ENCODE measurements at regions not wholly inside any gene's neighbourhood (a gene's known extent, or its start where the extent isn't known, plus 50 kb on each side); places are given as distances from the start of the nearest gene placed in this dataset.

DNA sequence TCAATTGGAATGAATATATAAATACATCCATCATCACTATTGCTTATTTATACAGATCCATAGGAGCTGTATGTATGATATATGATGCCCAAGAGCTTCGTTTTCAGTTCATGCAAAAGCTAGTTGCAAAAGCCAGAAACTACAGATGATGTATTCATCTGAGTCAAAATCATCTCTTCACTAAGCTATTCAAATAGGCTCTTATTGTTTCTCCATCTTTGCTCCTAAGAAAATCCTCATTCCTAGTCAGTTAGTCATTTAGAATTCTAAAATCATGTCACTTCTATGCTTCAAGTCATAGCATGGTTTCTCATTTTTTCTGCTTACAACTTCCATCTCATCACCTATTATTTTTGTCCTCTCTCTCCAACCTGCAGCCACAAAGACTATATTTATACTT lies 300.1 kb upstream of the TRAM1L1 start:
- TF ChIP-seq, protein P1, sequence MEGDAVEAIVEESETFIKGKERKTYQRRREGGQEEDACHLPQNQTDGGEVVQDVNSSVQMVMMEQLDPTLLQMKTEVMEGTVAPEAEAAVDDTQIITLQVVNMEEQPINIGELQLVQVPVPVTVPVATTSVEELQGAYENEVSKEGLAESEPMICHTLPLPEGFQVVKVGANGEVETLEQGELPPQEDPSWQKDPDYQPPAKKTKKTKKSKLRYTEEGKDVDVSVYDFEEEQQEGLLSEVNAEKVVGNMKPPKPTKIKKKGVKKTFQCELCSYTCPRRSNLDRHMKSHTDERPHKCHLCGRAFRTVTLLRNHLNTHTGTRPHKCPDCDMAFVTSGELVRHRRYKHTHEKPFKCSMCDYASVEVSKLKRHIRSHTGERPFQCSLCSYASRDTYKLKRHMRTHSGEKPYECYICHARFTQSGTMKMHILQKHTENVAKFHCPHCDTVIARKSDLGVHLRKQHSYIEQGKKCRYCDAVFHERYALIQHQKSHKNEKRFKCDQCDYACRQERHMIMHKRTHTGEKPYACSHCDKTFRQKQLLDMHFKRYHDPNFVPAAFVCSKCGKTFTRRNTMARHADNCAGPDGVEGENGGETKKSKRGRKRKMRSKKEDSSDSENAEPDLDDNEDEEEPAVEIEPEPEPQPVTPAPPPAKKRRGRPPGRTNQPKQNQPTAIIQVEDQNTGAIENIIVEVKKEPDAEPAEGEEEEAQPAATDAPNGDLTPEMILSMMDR (IDR thresholded peaks at IDR 0.05; ENCODE audit: insufficient read depth, low read length, poor library complexity, severe bottlenecking), result no peak
- H3K36me3 ChIP-seq (ENCODE audit: control insufficient read depth, insufficient read depth, low read length), result no peaks in the 10 kb centered on the region
- H3K4me3 ChIP-seq (replicated peaks; ENCODE audit: low read depth, low read length), result no peak overlapping the region
- DNase-seq (ENCODE audit: extremely low read depth, insufficient read length), result no peak
- H3K27me3 ChIP-seq (replicated peaks; ENCODE audit: control insufficient read depth, insufficient read depth, low read length), result no peaks in the 10 kb centered on the region

DNA sequence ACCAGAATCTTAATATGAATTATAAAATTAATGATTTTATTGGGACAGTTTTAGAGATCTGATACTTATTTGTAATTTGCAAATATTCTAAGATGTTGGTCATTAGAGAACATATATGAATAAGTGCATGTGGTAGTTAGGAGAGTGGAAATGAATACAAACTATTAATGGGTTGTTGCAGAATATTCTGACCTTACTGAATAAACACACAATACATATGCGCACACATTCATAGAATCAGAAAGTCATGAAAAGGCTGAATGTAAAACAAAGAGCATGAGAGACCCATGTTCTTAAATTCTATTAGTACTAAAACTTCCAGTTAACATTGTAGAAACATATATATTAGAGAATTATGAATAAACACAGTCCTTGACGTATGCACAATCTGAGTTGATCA lies 301.7 kb upstream of the TRAM1L1 start:
- no peak overlapping the region for H3K4me3 ChIP-seq (replicated peaks; ENCODE audit: low read depth, low read length)
- no peaks in the 10 kb centered on the region for H3K36me3 ChIP-seq (ENCODE audit: control insufficient read depth, insufficient read depth, low read length)
- TF ChIP-seq, protein P1 (IDR thresholded peaks at IDR 0.05; ENCODE audit: insufficient read depth, low read length, poor library complexity, severe bottlenecking), result no peak
- DNase-seq (ENCODE audit: extremely low read depth, insufficient read length), result no peak
- no peaks in the 10 kb centered on the region for H3K27me3 ChIP-seq (replicated peaks; ENCODE audit: control insufficient read depth, insufficient read depth, low read length)

DNA sequence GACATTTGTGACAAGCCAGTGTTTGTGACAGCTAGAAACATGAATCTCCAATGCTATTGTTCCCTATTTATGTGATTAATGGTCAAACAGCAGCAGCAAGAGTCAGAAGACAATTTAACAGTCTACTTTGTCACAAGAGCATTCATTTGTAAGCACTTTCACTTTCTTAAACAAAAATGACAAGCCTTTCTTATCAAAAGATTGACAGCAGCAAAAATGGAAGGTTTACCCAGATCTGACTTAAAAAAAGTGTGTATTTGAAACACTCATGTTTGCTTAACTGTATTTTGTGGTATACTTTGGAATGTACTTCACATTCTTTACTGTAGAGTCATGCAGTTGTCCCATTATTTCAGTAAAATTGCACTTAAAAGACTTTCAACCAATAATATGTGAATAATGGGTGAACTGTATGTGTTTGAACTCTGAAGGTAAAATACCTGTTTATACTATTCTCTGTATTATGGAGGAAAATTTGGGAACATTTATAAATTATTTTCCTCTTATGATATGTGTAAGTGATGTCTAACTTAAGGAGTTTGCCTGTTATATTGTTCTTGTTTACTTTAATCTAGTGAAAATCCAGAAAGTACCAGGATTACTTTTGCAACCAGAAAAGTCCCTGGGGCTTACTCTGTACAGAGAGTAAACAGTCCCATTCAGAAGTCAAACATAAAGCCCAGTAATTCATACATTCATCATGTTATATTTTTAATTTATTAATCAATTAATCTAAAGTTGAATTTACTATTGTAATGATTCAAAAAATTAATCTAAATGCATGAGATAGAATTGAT lies 314.9 kb upstream of the TRAM1L1 start:
- Histone ChIP-seq H3K36me3 (ENCODE audit: control insufficient read depth, insufficient read depth, low read length) (no peaks in the 10 kb centered on the region), H3K4me3 (replicated peaks; ENCODE audit: low read depth, low read length) (no peak overlapping the region), H3K27me3 (replicated peaks; ENCODE audit: control insufficient read depth, insufficient read depth, low read length) (no peaks in the 10 kb centered on the region)
- no peak for DNase-seq (ENCODE audit: extremely low read depth, insufficient read length)
- TF ChIP-seq, protein P1 (IDR thresholded peaks at IDR 0.05; ENCODE audit: insufficient read depth, low read length, poor library complexity, severe bottlenecking), result no peak

DNA sequence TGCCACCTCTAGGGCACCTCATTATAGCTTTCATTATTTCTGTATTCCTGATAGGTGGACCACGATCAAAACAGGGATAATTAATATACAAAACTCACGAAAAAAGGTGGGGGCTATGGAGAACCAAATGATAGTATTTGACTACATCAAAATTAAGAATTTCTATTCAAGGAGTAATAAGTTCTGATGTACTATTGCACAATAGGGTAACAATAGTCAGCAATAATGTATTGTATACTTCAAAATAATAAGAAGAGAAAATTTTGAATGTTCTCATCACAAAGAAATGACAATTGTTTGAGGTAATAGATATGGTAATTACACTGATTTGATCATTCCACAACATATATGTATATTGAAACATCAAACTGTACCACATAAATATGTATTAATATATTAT lies 327.3 kb upstream of the TRAM1L1 start:
- DNase-seq (ENCODE audit: extremely low read depth, insufficient read length), result no peak
- Histone ChIP-seq H3K36me3 (ENCODE audit: control insufficient read depth, insufficient read depth, low read length) (no peaks in the 10 kb centered on the region), H3K27me3 (replicated peaks; ENCODE audit: control insufficient read depth, insufficient read depth, low read length) (no peaks in the 10 kb centered on the region), H3K4me3 (replicated peaks; ENCODE audit: low read depth, low read length) (no peak overlapping the region)
- TF ChIP-seq, protein P1 (IDR thresholded peaks at IDR 0.05; ENCODE audit: insufficient read depth, low read length, poor library complexity, severe bottlenecking), result no peak

DNA sequence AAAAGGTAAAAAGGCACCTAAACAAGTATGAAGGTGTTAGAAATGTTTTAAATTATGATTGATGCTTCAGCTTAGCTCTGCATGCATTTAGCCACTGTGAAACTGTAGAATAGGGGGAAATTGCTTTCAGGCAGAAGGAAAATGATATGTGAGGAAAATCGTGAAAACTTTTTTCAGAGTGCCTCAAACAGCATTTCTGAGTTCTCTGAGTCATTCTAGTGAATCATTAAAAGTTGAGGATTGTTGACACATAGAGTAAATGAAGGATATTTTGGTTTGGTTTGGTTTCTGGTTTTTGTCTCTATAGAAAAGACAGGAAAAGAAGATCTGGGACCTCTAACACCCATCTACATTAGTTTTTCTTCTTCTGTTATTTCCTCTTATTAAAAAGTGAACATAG lies 332.5 kb upstream of the TRAM1L1 start:
- H3K36me3 ChIP-seq (ENCODE audit: control insufficient read depth, insufficient read depth, low read length), result no peaks in the 10 kb centered on the region
- DNase-seq (ENCODE audit: extremely low read depth, insufficient read length), result no peak
- no peak overlapping the region for H3K4me3 ChIP-seq (replicated peaks; ENCODE audit: low read depth, low read length)
- no peaks in the 10 kb centered on the region for H3K27me3 ChIP-seq (replicated peaks; ENCODE audit: control insufficient read depth, insufficient read depth, low read length)
- TF ChIP-seq, protein P1 (IDR thresholded peaks at IDR 0.05; ENCODE audit: insufficient read depth, low read length, poor library complexity, severe bottlenecking), result no peak

Data from GM06990 (cell line).